Activated CD8-positive, alpha-beta memory T cell treated with anti-CD3 and anti-CD28 coated beads for 1 hour (primary cell): ENCODE measurements at regions not wholly inside any gene's neighbourhood (a gene's known extent, or its start where the extent isn't known, plus 50 kb on each side); places are given as distances from the start of the nearest gene placed in this dataset.

Source experiments
- DNase-seq, 2 donors: peaks; one replicate each; pipeline ENCODE4 v3.0.0-alpha.2; 2020; ENCODE audit warnings: low read depth in 1 of 2; ENCODE audit errors: extremely low read depth in 1 of 2

DNA sequence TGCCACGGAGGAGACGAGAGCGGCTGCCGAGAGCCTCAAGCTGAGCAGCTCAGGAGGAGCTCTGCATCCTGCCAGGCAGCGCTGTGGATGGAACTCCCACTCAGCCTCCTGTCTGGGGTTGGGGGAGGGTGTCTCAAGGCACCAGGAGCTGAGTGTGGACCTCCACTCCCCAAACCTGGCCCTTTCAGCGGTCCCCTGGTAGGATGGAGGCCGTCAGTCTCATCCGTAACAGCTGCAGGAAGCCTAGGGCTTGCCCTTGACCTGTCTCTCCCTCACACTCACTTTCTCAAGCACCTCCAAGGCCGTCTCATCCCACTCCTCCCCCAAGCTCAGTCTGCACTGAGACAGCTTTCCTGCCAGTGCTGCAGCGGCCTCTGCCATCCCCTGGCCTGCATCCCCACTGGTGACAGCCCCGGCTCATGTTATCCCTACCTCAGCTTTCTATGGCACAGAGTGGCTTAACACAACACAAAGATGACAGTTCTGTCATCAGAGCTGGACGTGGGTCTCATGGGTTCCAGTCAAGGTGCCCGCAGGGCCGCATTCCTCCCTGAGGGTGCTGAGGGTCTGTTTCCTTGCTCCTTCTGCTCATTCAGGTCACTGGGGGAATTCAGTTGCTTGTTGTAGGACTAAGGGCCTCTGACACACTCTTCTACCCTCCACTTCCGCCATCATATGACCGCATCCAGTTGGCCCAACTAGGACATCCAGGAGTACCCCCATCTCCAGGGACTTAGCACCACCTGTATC is 341.9 kb upstream of the B3GAT1 start:
- no peak for DNase-seq

DNA sequence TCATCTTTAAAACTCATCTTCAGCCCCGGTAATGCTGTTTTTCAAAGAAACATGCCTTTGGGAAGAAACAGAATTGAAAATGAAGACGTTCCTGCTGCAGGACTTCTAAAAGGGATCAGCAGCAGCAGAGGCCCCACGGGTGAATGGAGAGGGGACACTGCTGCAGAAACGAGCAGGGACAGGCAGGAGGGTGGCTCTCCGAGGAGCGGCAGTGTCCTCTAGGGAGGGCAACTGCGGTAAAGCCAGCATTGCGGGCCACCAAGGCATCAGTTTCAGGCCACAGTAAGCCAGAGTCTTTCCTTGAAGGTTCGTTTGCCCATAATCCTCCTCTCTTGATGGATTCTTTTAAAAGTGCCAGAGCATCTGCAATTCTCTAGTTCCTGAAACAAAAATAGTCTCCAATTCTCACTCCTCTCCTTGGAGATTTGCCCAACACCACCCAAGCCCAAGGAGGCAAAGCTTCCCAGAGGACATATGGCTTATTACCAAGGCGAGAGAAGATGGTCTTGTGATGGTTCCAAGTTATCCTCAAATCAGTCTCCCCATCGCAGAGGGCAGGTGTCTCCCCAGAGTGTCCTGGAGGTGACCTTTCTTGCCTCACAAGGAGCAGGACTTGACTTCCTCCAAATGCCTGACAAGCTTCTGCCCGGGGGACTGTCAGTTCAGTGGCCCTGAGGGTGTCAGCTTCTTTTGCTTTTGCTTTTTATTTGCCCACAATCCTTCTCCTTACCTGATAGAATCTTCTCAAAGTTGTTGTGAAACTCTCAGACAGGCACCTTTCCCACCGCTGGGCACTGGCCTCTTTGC is 341.1 kb upstream of the B3GAT1 start:
- DNase-seq = no peak

- no peak for DNase-seq
Observed at GRCh38 chr11:134752526-134752925, 340.5 kb upstream of the B3GAT1 start.

DNA sequence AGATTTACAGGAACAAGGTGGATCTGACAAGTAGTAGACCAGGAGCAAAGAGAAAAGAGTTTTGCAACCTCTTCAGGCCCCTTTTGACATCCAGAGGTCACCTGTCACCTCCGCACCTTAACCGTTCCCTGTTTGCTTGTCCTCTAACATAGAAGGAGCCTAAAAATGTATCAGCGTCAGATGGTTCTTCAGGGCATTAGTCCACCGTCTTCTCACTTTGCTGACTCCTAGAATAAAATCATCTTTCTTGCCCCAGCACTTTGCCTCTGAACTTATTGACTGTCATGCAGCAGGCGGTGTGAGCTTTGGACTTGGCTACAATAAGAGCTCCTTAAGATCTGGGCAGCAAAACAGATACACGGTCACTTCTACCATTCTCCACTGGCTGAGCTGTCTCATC is 339.7 kb upstream of the B3GAT1 start:
- DNase-seq = no peak

GRCh38 chr11:134751031-134751585 is 339.1 kb upstream of the B3GAT1 start:
- no peak for DNase-seq

DNA sequence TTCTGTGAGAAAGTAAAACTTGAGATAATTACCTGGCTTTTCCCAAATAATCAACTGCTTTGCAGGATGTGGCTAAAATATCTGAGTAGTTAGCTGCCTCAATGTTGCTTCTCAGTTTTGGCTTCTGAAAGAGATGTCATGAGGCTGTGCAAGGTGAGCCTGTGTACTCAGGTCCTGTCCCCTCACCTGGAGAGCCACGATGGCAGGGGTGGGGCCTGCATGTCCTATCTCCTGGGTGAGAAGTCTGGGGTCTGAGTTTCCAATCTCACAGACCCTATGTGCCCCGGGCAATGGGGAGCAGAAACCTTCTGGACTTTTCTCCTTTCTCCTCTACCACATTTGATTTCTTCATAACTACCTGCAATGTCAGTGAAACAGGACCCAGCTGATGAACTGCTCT is 338.6 kb upstream of the B3GAT1 start:
- no peak for DNase-seq

DNA sequence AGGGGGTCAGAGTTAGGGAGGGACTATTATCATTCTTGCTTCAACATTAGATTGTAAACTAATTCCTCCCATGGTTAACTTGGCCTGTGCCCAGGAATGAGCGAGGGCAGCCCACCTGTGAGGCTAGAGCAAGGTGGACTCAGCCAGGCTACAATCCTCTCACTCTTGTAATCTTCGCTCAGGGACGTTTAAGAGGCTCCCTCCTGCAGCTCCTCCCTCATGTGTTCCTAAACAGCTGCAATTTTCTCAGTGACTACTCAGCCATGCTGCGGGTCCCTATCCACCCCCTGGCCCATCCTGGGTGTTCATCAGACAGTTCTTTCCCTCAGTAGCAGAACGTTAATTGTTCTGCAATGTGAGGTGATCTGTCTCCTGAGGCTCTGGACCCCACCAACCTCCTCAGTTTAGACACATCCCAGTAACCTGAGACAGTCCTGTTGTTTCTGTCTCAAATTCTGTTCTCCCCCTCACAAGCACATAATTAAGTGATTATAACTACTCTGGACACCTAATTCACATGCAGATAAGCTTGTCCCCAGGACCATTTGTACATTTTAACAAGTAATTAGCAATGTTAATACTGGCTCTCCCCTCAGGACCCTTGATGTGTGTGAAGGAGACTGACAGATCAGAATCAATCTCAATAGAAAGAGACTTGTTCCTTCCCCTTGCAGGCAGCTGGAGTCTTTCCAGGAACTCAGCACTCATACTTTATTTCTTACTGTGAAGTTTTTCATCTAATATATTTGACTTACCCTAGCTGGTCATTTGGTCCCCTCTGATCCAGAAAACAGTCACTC is 337.2 kb upstream of the B3GAT1 start:
- no peak for DNase-seq

GRCh38 chr11:134746609-134747008 is 334.6 kb upstream of the B3GAT1 start:
- no peak for DNase-seq

- no peak for DNase-seq
Observed at GRCh38 chr11:134745456-134745855, 333.4 kb upstream of the B3GAT1 start.

- no peak for DNase-seq
Observed at GRCh38 chr11:134743820-134744195, 331.8 kb upstream of the B3GAT1 start.

DNA sequence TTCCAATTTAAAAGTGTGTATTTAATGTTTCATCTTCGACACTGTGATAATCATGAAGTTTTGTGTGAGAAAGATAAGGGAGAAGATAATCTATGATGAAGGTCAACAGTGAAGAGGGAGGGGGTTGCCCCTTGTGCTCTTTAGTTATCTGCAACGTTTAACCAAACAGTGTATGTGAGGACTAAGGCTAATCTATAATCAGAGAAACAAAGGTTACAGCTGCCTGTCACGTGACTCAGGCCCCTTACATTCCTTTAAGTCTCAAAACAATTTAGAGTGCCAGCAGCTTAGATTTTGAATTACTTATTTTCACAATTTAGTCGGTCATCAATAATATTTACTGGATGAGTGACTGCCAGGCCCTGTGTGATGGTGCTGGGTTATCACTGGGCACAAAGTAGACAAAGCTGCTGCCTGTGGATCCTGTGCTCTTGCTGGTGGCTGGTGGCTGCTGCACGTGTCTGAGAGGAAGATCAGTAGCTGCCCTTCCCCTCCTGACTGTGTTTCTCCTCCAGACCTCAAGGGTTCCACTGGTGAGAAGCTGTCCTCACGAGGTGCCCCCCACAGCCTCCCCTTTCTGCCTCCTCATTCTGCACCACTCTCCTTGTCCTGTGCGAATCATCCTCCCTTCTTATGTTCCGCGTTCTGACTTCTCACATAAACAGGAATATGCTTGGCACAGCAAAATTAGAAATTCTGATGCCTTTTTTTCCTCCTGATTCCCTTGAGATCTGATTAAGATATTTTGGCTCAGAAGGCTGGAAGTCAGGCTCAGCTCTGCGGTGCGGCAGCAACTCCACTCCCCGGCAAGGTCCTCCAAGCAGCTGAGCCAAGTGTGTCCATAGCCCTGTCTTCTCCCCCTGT is 331.1 kb upstream of the B3GAT1 start:
- DNase-seq = no peak

GRCh38 chr11:134742224-134742612 is 330.2 kb upstream of the B3GAT1 start:
- DNase-seq = no peak

- no peak for DNase-seq
Observed at GRCh38 chr11:134741453-134742223, 329.6 kb upstream of the B3GAT1 start.

GRCh38 chr11:134740590-134741261 is 328.7 kb upstream of the B3GAT1 start:
- no peak for DNase-seq

DNA sequence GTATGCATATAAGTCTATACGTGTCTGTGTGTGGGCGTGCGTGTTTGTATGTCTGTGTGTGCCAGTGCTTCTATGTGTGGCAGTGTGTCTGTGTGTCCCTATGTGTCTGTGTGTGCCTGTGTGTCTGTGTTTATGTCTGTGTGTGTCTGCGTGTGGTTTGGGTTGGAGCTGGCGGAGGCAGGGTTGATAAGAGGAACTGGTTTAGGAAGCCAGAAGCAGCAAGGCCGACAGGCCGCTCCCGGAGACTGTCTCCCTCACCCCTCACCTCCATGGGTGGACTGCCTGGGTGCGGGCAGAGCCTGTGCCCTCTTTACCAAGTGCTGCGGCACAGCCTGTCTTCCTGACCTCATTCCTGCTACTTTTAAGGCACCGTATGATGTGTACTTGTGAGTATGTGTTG is 327.1 kb upstream of the B3GAT1 start:
- no peak for DNase-seq

GRCh38 chr11:134738581-134738980 is 326.5 kb upstream of the B3GAT1 start:
- no peak for DNase-seq

DNA sequence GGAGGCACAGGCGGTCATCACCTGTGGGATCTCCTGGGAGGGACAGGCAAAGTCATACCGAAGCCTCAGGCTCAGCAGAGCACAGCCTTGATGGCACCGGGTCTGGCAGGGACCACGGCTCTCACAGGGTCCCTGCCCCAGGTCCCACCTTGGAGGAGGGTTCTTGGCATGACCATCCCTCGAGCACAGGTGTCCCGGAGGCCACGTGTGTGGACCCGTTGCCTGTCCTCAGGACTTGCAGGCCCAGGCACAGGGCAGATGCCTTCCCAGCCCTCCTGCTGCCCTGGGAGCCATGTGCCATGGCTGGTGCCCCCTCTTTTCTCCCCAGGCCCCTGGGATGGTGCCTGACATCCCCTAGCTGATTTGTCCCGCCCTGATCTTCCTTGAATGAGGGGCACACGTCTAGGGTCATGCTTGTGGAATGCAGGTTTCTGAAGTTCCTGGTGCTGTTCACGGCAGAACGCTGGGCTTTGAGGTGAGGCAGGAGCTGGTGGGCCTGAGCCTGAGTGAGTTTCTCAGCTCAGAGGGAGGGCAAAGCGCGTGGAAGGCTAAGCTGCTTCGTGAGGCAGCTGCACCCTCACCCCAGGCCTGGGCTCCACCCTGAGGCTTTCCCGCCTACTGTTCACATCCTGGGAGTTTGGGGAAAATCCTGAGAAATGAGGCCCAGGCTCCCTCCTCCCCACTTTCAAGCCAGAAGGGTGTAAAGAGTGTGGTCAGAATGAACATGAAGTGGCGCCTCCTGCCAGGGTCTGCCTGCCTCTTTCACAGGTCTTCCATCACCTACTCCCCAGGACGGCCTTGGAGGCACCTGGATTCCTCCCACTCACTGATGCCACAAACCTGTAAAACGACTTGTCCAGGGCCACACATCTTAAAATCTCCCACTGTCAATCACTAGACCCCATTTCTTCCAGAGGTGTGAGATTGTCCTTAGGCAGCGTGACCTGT is 325.8 kb upstream of the B3GAT1 start:
- no peak for DNase-seq
